GM23248 (cell line): ENCODE measurements at regions not wholly inside any gene's neighbourhood (a gene's known extent, or its start where the extent isn't known, plus 50 kb on each side); places are given as distances from the start of the nearest gene placed in this dataset.
"Not testable (repeated sequence)": the region's sequence is repeated elsewhere in the genome, so short reads cannot be mapped to it uniquely, and the experiment has no call there.

Experiments
- EZH2 ChIP-seq: fragments of 200-600 bp; sonication (generic); IDR thresholded peaks from 2 replicates; pipeline ENCODE4 v1.6.1; 2018; ENCODE audit warnings: antibody characterized with exemption, mild to moderate bottlenecking; ENCODE audit not compliant: insufficient read depth, poor library complexity, severe bottlenecking
- EZH2phosphoT487 ChIP-seq: fragments of 200-600 bp; sonication (generic); IDR thresholded peaks from 2 replicates; pipeline ENCODE4 v1.6.1; 2018; ENCODE audit warnings: antibody characterized with exemption, moderate library complexity, mild to moderate bottlenecking, low read depth; ENCODE audit not compliant: insufficient read depth

DNA sequence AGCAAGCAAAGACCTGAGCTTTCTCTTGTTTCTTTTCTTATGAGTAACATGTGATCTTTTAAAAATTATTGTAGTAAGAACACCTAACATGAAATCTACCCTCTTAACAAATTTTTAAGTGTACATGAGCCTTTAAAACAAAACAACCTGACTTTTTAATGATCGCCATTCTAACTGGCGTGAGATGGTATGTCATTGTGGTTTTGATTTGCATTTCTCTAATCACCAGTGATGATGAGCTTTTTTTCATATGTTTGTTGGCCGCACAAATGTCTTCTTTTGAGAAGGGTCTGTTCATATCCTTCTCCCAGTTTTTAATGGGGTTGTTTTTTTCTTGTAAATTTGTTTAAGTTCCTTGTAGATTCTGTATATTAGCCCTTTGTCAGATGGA is 73.7 kb upstream of the BMP2 start:
- not testable (repeated sequence) for TF ChIP-seq EZH2, EZH2phosphoT487
